Mesenchymal stem cell (in vitro differentiated cells and primary cell): ENCODE measurements at regions not wholly inside any gene's neighbourhood (a gene's known extent, or its start where the extent isn't known, plus 50 kb on each side); places are given as distances from the start of the nearest gene placed in this dataset.
"Not testable (repeated sequence)": the region's sequence is repeated elsewhere in the genome, so short reads cannot be mapped to it uniquely, and the experiment has no call there.

Experiments
- DNase-seq: peaks from one replicate; pipeline ENCODE4 v3.0.0-alpha.2; 2013
- H2AFZ ChIP-seq: one replicate; pipeline ENCODE4 v1.6.1; 2013; ENCODE audit warnings: low read depth, mild to moderate bottlenecking, control low read depth, inconsistent platforms, low read length, moderate library complexity
- H2AK5ac ChIP-seq: 2 replicates; pipeline ENCODE4 v1.6.1; 2013; ENCODE audit warnings: low read length, moderate library complexity, mild to moderate bottlenecking, inconsistent platforms; ENCODE audit not compliant: severe bottlenecking
- H2BK120ac ChIP-seq: one replicate; pipeline ENCODE4 v1.6.1; 2013; ENCODE audit warnings: low read depth, mild to moderate bottlenecking, inconsistent platforms, low read length, moderate library complexity
- H2BK12ac ChIP-seq, 2 experiments: one replicate each; pipeline ENCODE4 v1.6.1; 2013; ENCODE audit warnings: inconsistent platforms in 2 of 2, low read length in 2 of 2, mild to moderate bottlenecking in 2 of 2, moderate library complexity in 2 of 2, control low read depth in 1 of 2
- H2BK15ac ChIP-seq: one replicate; pipeline ENCODE4 v1.6.1; 2013; ENCODE audit warnings: mild to moderate bottlenecking, low read depth, inconsistent platforms; ENCODE audit not compliant: poor library complexity, severe bottlenecking
- H2BK5ac ChIP-seq: 2 replicates; pipeline ENCODE4 v1.6.1; 2013; ENCODE audit warnings: low read depth, mild to moderate bottlenecking, low read length, control low read depth, inconsistent platforms; ENCODE audit not compliant: poor library complexity, severe bottlenecking
- H3K14ac ChIP-seq, 2 experiments: one replicate each; pipeline ENCODE4 v1.6.1; 2013; ENCODE audit warnings: inconsistent platforms in 2 of 2, low read length in 2 of 2, control low read depth in 1 of 2, mild to moderate bottlenecking in 1 of 2, moderate library complexity in 1 of 2
- H3K18ac ChIP-seq, 2 experiments: one replicate each; pipeline ENCODE4 v1.6.1; 2013; ENCODE audit warnings: inconsistent platforms in 2 of 2, low read length in 2 of 2, control low read depth in 1 of 2, low read depth in 1 of 2, mild to moderate bottlenecking in 1 of 2
- H3K23ac ChIP-seq, 2 experiments: one replicate each; pipeline ENCODE4 v1.6.1; 2013; ENCODE audit warnings: inconsistent platforms in 2 of 2, low read length in 2 of 2, mild to moderate bottlenecking in 2 of 2, moderate library complexity in 2 of 2, control low read depth in 1 of 2
- H3K27ac ChIP-seq: 2 replicates; pipeline ENCODE4 v1.5.1; 2013; ENCODE audit warnings: mild to moderate bottlenecking, moderate library complexity, low read length, control low read depth, inconsistent platforms; ENCODE audit not compliant: poor library complexity, severe bottlenecking
- H3K27me3 ChIP-seq, 2 experiments: 2 replicates each; pipeline versions ENCODE4 v1.6.1 to v1.7.0; 2013; ENCODE audit warnings: low read length in 2 of 2, mild to moderate bottlenecking in 2 of 2, moderate library complexity in 2 of 2, control low read depth in 1 of 2, inconsistent platforms in 1 of 2; ENCODE audit not compliant: control insufficient read depth in 1 of 2, insufficient read depth in 1 of 2
- H3K36me3 ChIP-seq, 2 experiments: 2 replicates each; pipeline versions ENCODE4 v1.6.1 to v1.7.0; 2013; ENCODE audit warnings: low read length in 2 of 2, control low read depth in 1 of 2, inconsistent platforms in 1 of 2, low read depth in 1 of 2, mild to moderate bottlenecking in 1 of 2; ENCODE audit not compliant: insufficient read depth in 2 of 2, control insufficient read depth in 1 of 2
- H3K4ac ChIP-seq, 2 experiments: one replicate each; pipeline ENCODE4 v1.6.1; 2013; ENCODE audit warnings: inconsistent platforms in 2 of 2, low read length in 2 of 2, mild to moderate bottlenecking in 2 of 2, moderate library complexity in 2 of 2, control low read depth in 1 of 2, low read depth in 1 of 2
- H3K4me1 ChIP-seq: 2 replicates; pipeline ENCODE4 v1.6.1; 2013; ENCODE audit warnings: low read depth, low read length, control low read depth; ENCODE audit not compliant: control insufficient read depth, insufficient read depth
- H3K4me2 ChIP-seq: 2 replicates; pipeline ENCODE4 v1.6.1; 2013; ENCODE audit warnings: low read length, mild to moderate bottlenecking, inconsistent platforms; ENCODE audit not compliant: poor library complexity, severe bottlenecking
- H3K4me3 ChIP-seq, 2 experiments: 2 replicates each; pipeline versions ENCODE4 v1.5.1 to v1.7.0; 2013; ENCODE audit warnings: low read length in 2 of 2, mild to moderate bottlenecking in 2 of 2, control low read depth in 1 of 2, low read depth in 1 of 2; ENCODE audit not compliant: insufficient read depth in 1 of 2
- H3K79me1 ChIP-seq: replicated peaks from 2 replicates; pipeline ENCODE4 v1.6.1; 2013; ENCODE audit warnings: mild to moderate bottlenecking, control low read depth, low read length, inconsistent platforms; ENCODE audit not compliant: poor library complexity, severe bottlenecking
- H3K9ac ChIP-seq: 2 replicates; pipeline ENCODE4 v1.7.0; 2013; ENCODE audit warnings: mild to moderate bottlenecking, low read length, moderate library complexity
- H3K9me3 ChIP-seq: 2 replicates; pipeline ENCODE4 v1.7.0; 2013; ENCODE audit warnings: mild to moderate bottlenecking, low read length; ENCODE audit not compliant: control insufficient read depth
- H4K8ac ChIP-seq: one replicate; pipeline ENCODE4 v1.6.1; 2013; ENCODE audit warnings: inconsistent platforms, mild to moderate bottlenecking, low read length, moderate library complexity
- H4K91ac ChIP-seq: one replicate; pipeline ENCODE4 v1.6.1; 2013; ENCODE audit warnings: mild to moderate bottlenecking, low read length, inconsistent platforms
- WGBS: methylation state at CpG from one replicate; pipeline ENCODE4 v1.1.7; 2013; ENCODE audit warnings: mixed read lengths; 5-methylcytosine and 5-hydroxymethylcytosine counted together

GRCh38 chr16:5207001-5207523, 109.5 kb upstream of the EEF2KMT start:
- H2AFZ ChIP-seq = no peak overlapping the region
- no peak overlapping the region for H3K9ac ChIP-seq
- no peak overlapping the region for H3K4me3 ChIP-seq
- H4K91ac ChIP-seq = no peak overlapping the region
- H3K4me2 ChIP-seq = no peak overlapping the region
- WGBS = 89% methylated on average over 26 of the region's 26 CpGs
- H3K36me3 ChIP-seq = no peaks in the 10 kb centered on the region
- no peaks in the 10 kb centered on the region for H3K79me1 ChIP-seq
- no peak overlapping the region for H3K27ac ChIP-seq
- DNase-seq = no peak
- no peak overlapping the region for H2BK12ac ChIP-seq
- H3K4ac ChIP-seq = no peak overlapping the region
- H3K18ac ChIP-seq = no peak overlapping the region
- H3K4me1 ChIP-seq = no peaks in the 10 kb centered on the region
- H3K27me3 ChIP-seq = no peaks in the 10 kb centered on the region
- H2AK5ac ChIP-seq = no peak overlapping the region
- H2BK120ac ChIP-seq = no peak overlapping the region
- no peak overlapping the region for H2BK5ac ChIP-seq
- no peak overlapping the region for H3K23ac ChIP-seq
- H3K9me3 ChIP-seq = no peaks in the 10 kb centered on the region
- no peak overlapping the region for H3K14ac ChIP-seq
- H2BK15ac ChIP-seq = no peak overlapping the region
- H4K8ac ChIP-seq = no peak overlapping the region

- H3K9me3 ChIP-seq = no peaks in the 10 kb centered on the region
- 52% methylated on average over 3 of the region's 4 CpGs for WGBS
Measured at GRCh38 chr16:5206331-5206990, 108.9 kb upstream of the EEF2KMT start.

GRCh38 chr16:5205361-5206040, 107.9 kb upstream of the EEF2KMT start:
- 51% methylated on average over 5 of the region's 5 CpGs for WGBS
- no peak overlapping the region for H2BK12ac ChIP-seq
- H3K36me3 ChIP-seq = no peaks in the 10 kb centered on the region

More at GRCh38 chr16:5206331-5206990, 108.9 kb upstream of the EEF2KMT start:
- Histone ChIP-seq H4K91ac (no peak overlapping the region), H3K18ac (no peak overlapping the region), H3K36me3 (no peaks in the 10 kb centered on the region), H3K9ac (no peak overlapping the region), H3K4me2 (no peak overlapping the region), H2BK5ac (no peak overlapping the region), H3K4me3 (no peak overlapping the region), H3K14ac (no peak overlapping the region), H2AFZ (no peak overlapping the region), H2BK12ac (no peak overlapping the region), H4K8ac (no peak overlapping the region), H3K79me1 (no peaks in the 10 kb centered on the region), H3K4ac (no peak overlapping the region), H2AK5ac (no peak overlapping the region), H3K23ac (no peak overlapping the region), H3K4me1 (no peaks in the 10 kb centered on the region), H2BK120ac (no peak overlapping the region), H2BK15ac (no peak overlapping the region), H3K27me3 (no peaks in the 10 kb centered on the region), H3K27ac (no peak overlapping the region)
- no peak for DNase-seq

GRCh38 chr16:5203675-5204074, 106.1 kb upstream of the EEF2KMT start:
- WGBS = 73% methylated on average over 7 of the region's 14 CpGs

More at GRCh38 chr16:5205361-5206040, 107.9 kb upstream of the EEF2KMT start:
- H3K9me3 ChIP-seq = no peaks in the 10 kb centered on the region
- no peak overlapping the region for H3K4me3 ChIP-seq
- H2BK15ac ChIP-seq = no peak overlapping the region
- H3K9ac ChIP-seq = no peak overlapping the region
- DNase-seq = no peak
- no peak overlapping the region for H3K4ac ChIP-seq
- no peak overlapping the region for H4K8ac ChIP-seq
- H3K4me1 ChIP-seq = no peaks in the 10 kb centered on the region
- no peak overlapping the region for H2AK5ac ChIP-seq
- H3K27ac ChIP-seq = no peak overlapping the region
- no peak overlapping the region for H2BK120ac ChIP-seq
- no peak overlapping the region for H3K14ac ChIP-seq
- no peak overlapping the region for H3K4me2 ChIP-seq
- H3K18ac ChIP-seq = no peak overlapping the region
- H3K79me1 ChIP-seq = no peaks in the 10 kb centered on the region
- no peak overlapping the region for H2BK5ac ChIP-seq
- no peaks in the 10 kb centered on the region for H3K27me3 ChIP-seq
- H2AFZ ChIP-seq = no peak overlapping the region
- H3K23ac ChIP-seq = no peak overlapping the region
- no peak overlapping the region for H4K91ac ChIP-seq

More at GRCh38 chr16:5203675-5204074, 106.1 kb upstream of the EEF2KMT start:
- not testable (repeated sequence) for H2BK120ac ChIP-seq, H3K79me1 ChIP-seq, H4K91ac ChIP-seq, H3K27ac ChIP-seq, H2BK5ac ChIP-seq, DNase-seq, H2AFZ ChIP-seq, H3K4me1 ChIP-seq, H2BK12ac ChIP-seq, H3K4me3 ChIP-seq, H3K14ac ChIP-seq, H3K9ac ChIP-seq, H2BK15ac ChIP-seq, H3K4ac ChIP-seq, H3K23ac ChIP-seq, H3K18ac ChIP-seq, H2AK5ac ChIP-seq, H3K4me2 ChIP-seq, H4K8ac ChIP-seq, H3K9me3 ChIP-seq, H3K27me3 ChIP-seq, H3K36me3 ChIP-seq
